OCI-LY3 (cell line): ENCODE measurements at regions not wholly inside any gene's neighbourhood (a gene's known extent, or its start where the extent isn't known, plus 50 kb on each side); places are given as distances from the start of the nearest gene placed in this dataset.

ENCODE experiments used
- H2AFZ ChIP-seq: fragments of 200-600, 300-600 bp; shearing (Covaris generic); 2 replicates; pipeline ENCODE4 v1.6.0; 2014; ENCODE audit warnings: antibody characterized with exemption, low read depth, low read length
- H3K27ac ChIP-seq: fragments of 200-600, 300-600 bp; sonication (generic); 2 replicates; pipeline ENCODE4 v1.5.1; 2014; ENCODE audit warnings: mild to moderate bottlenecking, low read length, moderate library complexity, mixed read lengths
- H3K27me3 ChIP-seq: fragments of 200-600, 300-600 bp; sonication (generic); 2 replicates; pipeline ENCODE4 v1.6.1; 2014; ENCODE audit warnings: low read depth, low read length, mixed read lengths
- H3K36me3 ChIP-seq: fragments of 200-600, 300-600 bp; sonication (generic); replicated peaks from 2 replicates; pipeline ENCODE3; 2014; ENCODE audit warnings: low read depth, low read length, mixed read lengths
- H3K4me1 ChIP-seq: fragments of 300-600, 200-600 bp; sonication (generic); 2 replicates; pipeline ENCODE4 v1.6.1; 2014; ENCODE audit warnings: low read length, mixed read lengths
- H3K4me2 ChIP-seq: fragments of 200-600, 300-600 bp; sonication (generic); 2 replicates; pipeline ENCODE4 v1.6.1; 2014; ENCODE audit warnings: low read length, mixed read lengths
- H3K4me3 ChIP-seq: fragments of 300-600, 200-600 bp; sonication (generic); 2 replicates; pipeline ENCODE4 v1.5.1; 2014; ENCODE audit warnings: antibody characterized with exemption, mild to moderate bottlenecking, low read length, moderate library complexity
- H3K79me2 ChIP-seq: fragments of 300-600, 200-600 bp; shearing (Covaris generic); 2 replicates; pipeline ENCODE4 v1.6.1; 2014; ENCODE audit warnings: mild to moderate bottlenecking, low read length, mixed read lengths
- H3K9ac ChIP-seq: fragments of 300-600, 200-600 bp; shearing (Covaris generic); 2 replicates; pipeline ENCODE4 v1.6.0; 2014; ENCODE audit warnings: mild to moderate bottlenecking, low read length, moderate library complexity
- H3K9me3 ChIP-seq: fragments of 200-600, 300-600 bp; shearing (Covaris generic); 2 replicates; pipeline ENCODE4 v1.6.1; 2014; ENCODE audit warnings: low read length, mixed read lengths; ENCODE audit not compliant: insufficient read depth
- H4K20me1 ChIP-seq: fragments of 200-600, 300-600 bp; sonication (generic); 2 replicates; pipeline ENCODE4 v1.6.1; 2016; ENCODE audit warnings: low read length, mixed read lengths; ENCODE audit not compliant: insufficient read depth
- EZH2phosphoT487 ChIP-seq: fragments of 200-600 bp; shearing (Covaris generic); IDR thresholded peaks from 2 replicates; pipeline ENCODE4 v1.6.1; 2018; ENCODE audit warnings: antibody characterized with exemption, mixed run types, low read depth
- TF ChIP-seq, protein P1 (sequence below): fragments of 200-600, 300-600 bp; sonication (generic); IDR thresholded peaks from 2 replicates; pipeline ENCODE4 v1.5.1; 2014; ENCODE audit warnings: antibody characterized with exemption, low read length, low read depth

- TF ChIP-seq, protein P1, sequence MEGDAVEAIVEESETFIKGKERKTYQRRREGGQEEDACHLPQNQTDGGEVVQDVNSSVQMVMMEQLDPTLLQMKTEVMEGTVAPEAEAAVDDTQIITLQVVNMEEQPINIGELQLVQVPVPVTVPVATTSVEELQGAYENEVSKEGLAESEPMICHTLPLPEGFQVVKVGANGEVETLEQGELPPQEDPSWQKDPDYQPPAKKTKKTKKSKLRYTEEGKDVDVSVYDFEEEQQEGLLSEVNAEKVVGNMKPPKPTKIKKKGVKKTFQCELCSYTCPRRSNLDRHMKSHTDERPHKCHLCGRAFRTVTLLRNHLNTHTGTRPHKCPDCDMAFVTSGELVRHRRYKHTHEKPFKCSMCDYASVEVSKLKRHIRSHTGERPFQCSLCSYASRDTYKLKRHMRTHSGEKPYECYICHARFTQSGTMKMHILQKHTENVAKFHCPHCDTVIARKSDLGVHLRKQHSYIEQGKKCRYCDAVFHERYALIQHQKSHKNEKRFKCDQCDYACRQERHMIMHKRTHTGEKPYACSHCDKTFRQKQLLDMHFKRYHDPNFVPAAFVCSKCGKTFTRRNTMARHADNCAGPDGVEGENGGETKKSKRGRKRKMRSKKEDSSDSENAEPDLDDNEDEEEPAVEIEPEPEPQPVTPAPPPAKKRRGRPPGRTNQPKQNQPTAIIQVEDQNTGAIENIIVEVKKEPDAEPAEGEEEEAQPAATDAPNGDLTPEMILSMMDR: no peak
- no peak for TF ChIP-seq EZH2phosphoT487
Measured at GRCh38 chr3:134427400-134428111, 53.3 kb upstream of the AMOTL2 start.

GRCh38 chr3:134426660-134427181, 52.5 kb upstream of the AMOTL2 start:
- Histone ChIP-seq H3K4me1 (peaks cover 16% of the 10 kb centered on the region), H3K4me2 (no peak overlapping the region), H3K4me3 (no peak overlapping the region), H3K27me3 (peaks cover 43% of the 10 kb centered on the region), H2AFZ (no peak overlapping the region), H3K9ac (no peak overlapping the region), H3K9me3 (no peaks in the 10 kb centered on the region), H3K27ac (no peak overlapping the region), H4K20me1 (no peaks in the 10 kb centered on the region), H3K36me3 (no peaks in the 10 kb centered on the region), H3K79me2 (no peaks in the 10 kb centered on the region)
- TF ChIP-seq, protein P1: no peak

More at GRCh38 chr3:134427400-134428111, 53.3 kb upstream of the AMOTL2 start:
- Histone ChIP-seq H3K36me3 (no peaks in the 10 kb centered on the region), H3K79me2 (no peaks in the 10 kb centered on the region), H3K9ac (no peak overlapping the region), H4K20me1 (no peaks in the 10 kb centered on the region), H3K27me3 (peaks cover 52% of the 10 kb centered on the region), H3K27ac (no peak overlapping the region), H3K4me3 (no peak overlapping the region), H3K9me3 (no peaks in the 10 kb centered on the region), H3K4me1 (peaks cover 24% of the 10 kb centered on the region), H2AFZ (no peak overlapping the region), H3K4me2 (no peak overlapping the region)

GRCh38 chr3:134425943-134426342, 51.7 kb upstream of the AMOTL2 start:
- no peak overlapping the region for H3K27ac ChIP-seq
- H3K27me3 ChIP-seq: peaks cover 36% of the 10 kb centered on the region
- H3K4me2 ChIP-seq: no peak overlapping the region
- no peak overlapping the region for H3K4me3 ChIP-seq
- no peaks in the 10 kb centered on the region for H3K36me3 ChIP-seq
- H3K9ac ChIP-seq: no peak overlapping the region
- no peaks in the 10 kb centered on the region for H4K20me1 ChIP-seq
- no peak overlapping the region for H2AFZ ChIP-seq
- H3K4me1 ChIP-seq: peaks cover 9% of the 10 kb centered on the region
- no peaks in the 10 kb centered on the region for H3K9me3 ChIP-seq
- no peaks in the 10 kb centered on the region for H3K79me2 ChIP-seq
- TF ChIP-seq, protein P1: no peak
- TF ChIP-seq EZH2phosphoT487: no peak
